ENCODE measurements at regions not wholly inside any gene's neighbourhood (a gene's known extent, or its start where the extent isn't known, plus 50 kb on each side); places are given as distances from the start of the nearest gene placed in this dataset.

GRCh38 chr11:41666951-41667653 is 207.7 kb upstream of the LRRC4C start:
- no peaks in the 10 kb centered on the region for H3K9me2 ChIP-seq (replicated peaks; ENCODE audit: insufficient read depth, low read length)
- no peaks in the 10 kb centered on the region for H3F3A ChIP-seq (ENCODE audit: insufficient read depth, low read length)
- H3K79me2 ChIP-seq (ENCODE audit: low read length) = no peaks in the 10 kb centered on the region
- H2AFZ ChIP-seq (ENCODE audit: low read length) = no peak overlapping the region
- no peak overlapping the region for H3K4me3 ChIP-seq (ENCODE audit: low read length)
- TF ChIP-seq EZH2phosphoT487 (IDR thresholded peaks at IDR 0.05; ENCODE audit: low read length) (no peak), CTCF (IDR thresholded peaks at IDR 0.05; ENCODE audit: low read length) (no peak), EZH2 (optimal IDR thresholded peaks at IDR 0.05; ENCODE audit: low read depth, low read length) (no peak)
- no peak overlapping the region for H3K27ac ChIP-seq (ENCODE audit: low read length)
- no peaks in the 10 kb centered on the region for H3K4me1 ChIP-seq (ENCODE audit: low read length)
- H3K9me3 ChIP-seq (replicated peaks; ENCODE audit: insufficient read depth, low read length) = no peaks in the 10 kb centered on the region
- H3K9ac ChIP-seq (ENCODE audit: low read length) = no peak overlapping the region
- no peaks in the 10 kb centered on the region for H3K27me3 ChIP-seq (replicated peaks; ENCODE audit: insufficient read depth, low read length)
- H3K4me2 ChIP-seq (ENCODE audit: low read depth, low read length) = no peak overlapping the region
- no peaks in the 10 kb centered on the region for H4K20me1 ChIP-seq (ENCODE audit: insufficient read depth, low read length)
- H3K36me3 ChIP-seq (replicated peaks; ENCODE audit: insufficient read depth, low read length) = no peaks in the 10 kb centered on the region
- DNase-seq = no peak

GRCh38 chr11:41675205-41675604 is 215.8 kb upstream of the LRRC4C start:
- Histone ChIP-seq H3K4me2 (ENCODE audit: low read depth, low read length) (no peak overlapping the region), H3K4me1 (ENCODE audit: low read length) (no peaks in the 10 kb centered on the region), H3K27ac (ENCODE audit: low read length) (no peak overlapping the region), H3K36me3 (replicated peaks; ENCODE audit: insufficient read depth, low read length) (no peaks in the 10 kb centered on the region), H3K9me2 (replicated peaks; ENCODE audit: insufficient read depth, low read length) (no peaks in the 10 kb centered on the region), H3K9ac (ENCODE audit: low read length) (no peak overlapping the region), H3K79me2 (ENCODE audit: low read length) (no peaks in the 10 kb centered on the region), H4K20me1 (ENCODE audit: insufficient read depth, low read length) (no peaks in the 10 kb centered on the region), H3K9me3 (replicated peaks; ENCODE audit: insufficient read depth, low read length) (no peaks in the 10 kb centered on the region), H3K4me3 (ENCODE audit: low read length) (no peak overlapping the region), H3F3A (ENCODE audit: insufficient read depth, low read length) (no peaks in the 10 kb centered on the region), H3K27me3 (replicated peaks; ENCODE audit: insufficient read depth, low read length) (no peaks in the 10 kb centered on the region), H2AFZ (ENCODE audit: low read length) (no peak overlapping the region)
- DNase-seq = no peak
- no peak for TF ChIP-seq EZH2phosphoT487 (IDR thresholded peaks at IDR 0.05; ENCODE audit: low read length)
- TF ChIP-seq EZH2 (optimal IDR thresholded peaks at IDR 0.05; ENCODE audit: low read depth, low read length) = no peak
- no peak for TF ChIP-seq CTCF (IDR thresholded peaks at IDR 0.05; ENCODE audit: low read length)

- no peaks in the 10 kb centered on the region for H3K4me1 ChIP-seq (ENCODE audit: low read length)
- H3K4me3 ChIP-seq (ENCODE audit: low read length) = no peak overlapping the region
- no peak overlapping the region for H3K27ac ChIP-seq (ENCODE audit: low read length)
- H3K27me3 ChIP-seq (replicated peaks; ENCODE audit: insufficient read depth, low read length) = no peaks in the 10 kb centered on the region
- no peak for DNase-seq
- H2AFZ ChIP-seq (ENCODE audit: low read length) = no peak overlapping the region
- no peaks in the 10 kb centered on the region for H3K36me3 ChIP-seq (replicated peaks; ENCODE audit: insufficient read depth, low read length)
- H4K20me1 ChIP-seq (ENCODE audit: insufficient read depth, low read length) = no peaks in the 10 kb centered on the region
- no peak overlapping the region for H3K9ac ChIP-seq (ENCODE audit: low read length)
- TF ChIP-seq EZH2phosphoT487 (IDR thresholded peaks at IDR 0.05; ENCODE audit: low read length) (no peak), CTCF (IDR thresholded peaks at IDR 0.05; ENCODE audit: low read length) (no peak)
- no peak overlapping the region for H3K4me2 ChIP-seq (ENCODE audit: low read depth, low read length)
- H3K9me3 ChIP-seq (replicated peaks; ENCODE audit: insufficient read depth, low read length) = no peaks in the 10 kb centered on the region
- no peaks in the 10 kb centered on the region for H3K9me2 ChIP-seq (replicated peaks; ENCODE audit: insufficient read depth, low read length)
- no peaks in the 10 kb centered on the region for H3F3A ChIP-seq (ENCODE audit: insufficient read depth, low read length)
- no peaks in the 10 kb centered on the region for H3K79me2 ChIP-seq (ENCODE audit: low read length)
Measured at GRCh38 chr11:41713030-41713429, 253.6 kb upstream of the LRRC4C start.

Measured in MM.1S (cell line).